HEK293T (cell line): ENCODE measurements at regions not wholly inside any gene's neighbourhood (a gene's known extent, or its start where the extent isn't known, plus 50 kb on each side); places are given as distances from the start of the nearest gene placed in this dataset.

Experiments
- CTCF ChIA-PET: fragments of 350-600 bp; formaldehyde crosslinking; extraction: SDS; loops from one replicate; lab custom pipeline; 2021; ENCODE audit warnings: antibody characterized with exemption, inconsistent platforms; lab: Yijun Ruan, JAX
- POLR2A ChIA-PET: fragments of 350-600 bp; formaldehyde crosslinking; extraction: SDS; loops from one replicate; lab custom pipeline; 2020; ENCODE audit warnings: antibody characterized with exemption, inconsistent platforms; lab: Yijun Ruan, JAX
- DNase-seq: peaks from one replicate; pipeline ENCODE4 v3.0.0; 2012; ENCODE audit warnings: mixed read lengths; ENCODE audit errors: extremely low spot score
- ARNT ChIP-seq: fragments of 450-650 bp; IDR thresholded peaks from 2 replicates; pipeline ENCODE4 v1.6.1; 2017; ENCODE audit warnings: mild to moderate bottlenecking
- BHLHE40 ChIP-seq: fragments of 450-650 bp; IDR thresholded peaks from 2 replicates; pipeline ENCODE4 v1.6.1; 2016; ENCODE audit warnings: mild to moderate bottlenecking, moderate library complexity, borderline replicate concordance
- CTBP1 ChIP-seq: fragments of 450-650 bp; IDR thresholded peaks from 2 replicates; pipeline ENCODE4 v1.6.1; 2016; ENCODE audit warnings: borderline replicate concordance
- ELF4 ChIP-seq: fragments of 450-650 bp; IDR thresholded peaks from 2 replicates; pipeline ENCODE4 v1.6.1; 2017; ENCODE audit warnings: antibody characterized with exemption
- FOXA1 ChIP-seq: fragments of 450-650 bp; IDR thresholded peaks from 2 replicates; pipeline ENCODE4 v1.6.1; 2016; ENCODE audit warnings: mild to moderate bottlenecking
- FOXK2 ChIP-seq: fragments of 450-650 bp; IDR thresholded peaks from 2 replicates; pipeline ENCODE4 v1.6.1; 2016; ENCODE audit warnings: mild to moderate bottlenecking
- FOXM1 ChIP-seq: fragments of 450-650 bp; IDR thresholded peaks from 2 replicates; pipeline ENCODE4 v1.6.1; 2017; ENCODE audit warnings: mild to moderate bottlenecking, borderline replicate concordance
- HDGF ChIP-seq: fragments of 450-650 bp; IDR thresholded peaks from 2 replicates; pipeline ENCODE4 v1.6.1; 2017; ENCODE audit warnings: antibody characterized with exemption, borderline replicate concordance
- L3MBTL2 ChIP-seq: fragments of 450-650 bp; conservative IDR thresholded peaks from 2 replicates; pipeline ENCODE4 v1.6.1; 2016; ENCODE audit warnings: mild to moderate bottlenecking
- LEF1 ChIP-seq: fragments of 450-650 bp; IDR thresholded peaks from 2 replicates; pipeline ENCODE4 v1.6.1; 2017; ENCODE audit warnings: mild to moderate bottlenecking, borderline replicate concordance
- NFRKB ChIP-seq: fragments of 450-650 bp; IDR thresholded peaks from 2 replicates; pipeline ENCODE4 v1.6.1; 2016; ENCODE audit warnings: mild to moderate bottlenecking, moderate library complexity
- PKNOX1 ChIP-seq: fragments of 450-650 bp; IDR thresholded peaks from 2 replicates; pipeline ENCODE4 v1.6.1; 2016
- SP1 ChIP-seq: fragments of 450-650 bp; IDR thresholded peaks from 2 replicates; pipeline ENCODE4 v1.6.1; 2017
- SUZ12 ChIP-seq: fragments of 450-650 bp; IDR thresholded peaks from 2 replicates; pipeline ENCODE4 v1.6.1; 2016; ENCODE audit warnings: mild to moderate bottlenecking
- TARDBP ChIP-seq: fragments of 450-650 bp; IDR thresholded peaks from 2 replicates; pipeline ENCODE4 v1.6.1; 2016
- ZNF384 ChIP-seq: fragments of 450-650 bp; IDR thresholded peaks from 2 replicates; pipeline ENCODE4 v1.6.1; 2016

GRCh38 chr6:14217728-14218518, 100.4 kb downstream of the CD83 start:
- POLR2A ChIA-PET: no interaction called here
- no peak for TF ChIP-seq ARNT
- no peak for TF ChIP-seq SUZ12
- no peak for TF ChIP-seq ELF4
- TF ChIP-seq FOXA1: no peak
- TF ChIP-seq CTBP1: no peak
- TF ChIP-seq TARDBP: no peak
- no peak for TF ChIP-seq LEF1
- no peak for TF ChIP-seq NFRKB
- TF ChIP-seq HDGF: no peak

GRCh38 chr6:14218519-14218800, 100.9 kb downstream of the CD83 start:
- TF ChIP-seq LEF1 (no peak), PKNOX1 (no peak), SUZ12 (no peak), CTBP1 (no peak), HDGF (no peak), NFRKB (no peak), FOXA1 (no peak), BHLHE40 (no peak), FOXK2 (no peak), ZNF384 (no peak)
- DNase-seq: no peak
- ChIA-PET CTCF (no interaction called here), POLR2A (no interaction called here)

More at GRCh38 chr6:14217728-14218518, 100.4 kb downstream of the CD83 start:
- CTCF ChIA-PET: no interaction called here
- DNase-seq: no peak

- ChIA-PET CTCF (no interaction called here), POLR2A (no interaction called here)
- no peak for DNase-seq
- no peak for TF ChIP-seq ELF4
- TF ChIP-seq PKNOX1: no peak
- no peak for TF ChIP-seq ARNT
- no peak for TF ChIP-seq SUZ12
- no peak for TF ChIP-seq SP1
- TF ChIP-seq L3MBTL2: no peak
- no peak for TF ChIP-seq FOXM1
- TF ChIP-seq FOXA1: no peak
- no peak for TF ChIP-seq FOXK2
- no peak for TF ChIP-seq CTBP1
These were observed 104.2 kb downstream of the CD83 start for GRCh38 chr6:14221564-14222279.

- ChIA-PET CTCF (no interaction called here), POLR2A (no interaction called here)
- no peak for DNase-seq
- no peak for TF ChIP-seq ZNF384
- TF ChIP-seq ELF4: no peak
- TF ChIP-seq SP1: no peak
- TF ChIP-seq ARNT: no peak
- no peak for TF ChIP-seq FOXM1
- no peak for TF ChIP-seq SUZ12
- TF ChIP-seq HDGF: no peak
- TF ChIP-seq FOXK2: no peak
- no peak for TF ChIP-seq PKNOX1
- no peak for TF ChIP-seq FOXA1
- TF ChIP-seq NFRKB: no peak
- no peak for TF ChIP-seq CTBP1
These were observed 105.4 kb downstream of the CD83 start for GRCh38 chr6:14222956-14223355.

GRCh38 chr6:14224359-14225103, 107.0 kb downstream of the CD83 start:
- CTCF ChIA-PET: interaction anchor here (1.4 kb wide), 1 partner anchor 14 kb away, joined by 3 read pairs; no protein-coding TSS in a partner anchor
- TF ChIP-seq PKNOX1 (no peak), SP1 (no peak), FOXM1 (no peak), HDGF (no peak), TARDBP (no peak), ARNT (no peak), FOXK2 (no peak), CTBP1 (no peak), SUZ12 (no peak), L3MBTL2 (no peak), ZNF384 (no peak), FOXA1 (no peak), NFRKB (no peak), LEF1 (no peak), ELF4 (no peak), BHLHE40 (no peak)
- POLR2A ChIA-PET: interaction anchor here (1.1 kb wide), 1 partner anchor 14 kb away, joined by 4 read pairs; no protein-coding TSS in a partner anchor
- no peak for DNase-seq
